GM18499 (cell line): ENCODE measurements at regions not wholly inside any gene's neighbourhood (a gene's known extent, or its start where the extent isn't known, plus 50 kb on each side); places are given as distances from the start of the nearest gene placed in this dataset.
"Not testable (repeated sequence)": the region's sequence is repeated elsewhere in the genome, so short reads cannot be mapped to it uniquely, and the experiment has no call there.

Source experiments
- ATAC-seq: cut with Tn5 transposase; IDR thresholded peaks from one replicate; pipeline ENCODE4 v1.9.1; 2021; ENCODE audit warnings: moderate number of reproducible peaks; ENCODE audit not compliant: insufficient read depth, unreplicated experiment

DNA sequence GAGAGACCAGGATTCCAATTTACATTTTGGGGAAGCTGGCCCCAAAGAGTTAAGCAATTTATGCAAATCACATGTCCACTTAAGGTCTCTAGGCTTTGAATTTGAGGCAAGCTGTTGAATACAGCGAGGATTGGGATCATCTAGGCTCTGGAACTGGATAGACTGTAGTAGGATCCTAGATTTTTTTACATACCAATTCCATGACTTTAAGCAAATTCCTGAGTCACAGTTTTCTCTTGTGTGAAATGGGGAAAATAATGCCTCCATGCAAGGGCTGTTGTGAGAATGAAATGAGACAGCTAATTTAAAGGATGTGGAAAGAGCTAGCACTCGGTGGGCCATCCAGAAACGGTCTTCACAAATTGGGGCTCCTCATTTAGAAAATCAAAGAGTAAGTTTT lies 103.4 kb downstream of the MINAR1 start:
- ATAC-seq: no peak

DNA sequence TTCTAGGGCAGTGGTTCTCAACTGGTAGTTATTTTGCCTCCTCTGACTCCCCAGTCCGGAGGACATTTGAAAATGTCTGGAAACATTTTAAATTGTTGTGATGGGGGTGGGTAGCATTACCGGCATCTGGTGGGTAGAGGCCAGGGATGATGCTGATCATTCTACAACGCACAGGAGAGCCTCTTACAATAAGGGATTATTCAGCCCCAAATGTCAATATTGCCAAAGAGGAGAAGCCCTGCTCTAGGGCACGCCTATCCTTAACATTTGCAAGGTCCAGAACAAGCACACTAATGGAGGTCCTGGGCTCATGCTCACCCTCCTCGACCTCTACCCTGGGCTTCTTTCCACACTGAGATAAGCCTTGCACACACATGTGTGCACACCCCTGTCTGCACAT lies 106.4 kb downstream of the MINAR1 start:
- no peak for ATAC-seq

DNA sequence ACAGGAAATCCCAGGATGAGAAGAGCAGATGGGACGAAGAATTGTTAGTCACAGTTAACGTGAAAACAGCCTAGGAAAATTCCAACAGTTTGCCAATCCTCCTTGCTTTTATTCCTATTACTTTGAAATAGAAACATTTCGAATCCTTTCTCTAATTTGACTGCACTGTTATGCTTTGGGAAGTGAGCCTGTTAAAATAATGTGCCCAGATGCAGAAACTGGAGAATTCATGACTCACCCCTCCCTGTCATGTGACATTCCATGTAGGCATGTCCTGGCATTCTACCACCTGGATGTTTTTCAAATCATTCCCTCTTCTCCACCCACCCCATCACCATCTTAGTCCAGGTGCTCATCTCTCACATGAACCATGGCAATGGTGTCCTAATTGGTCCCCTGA lies 107.3 kb downstream of the MINAR1 start:
- ATAC-seq: no peak

DNA sequence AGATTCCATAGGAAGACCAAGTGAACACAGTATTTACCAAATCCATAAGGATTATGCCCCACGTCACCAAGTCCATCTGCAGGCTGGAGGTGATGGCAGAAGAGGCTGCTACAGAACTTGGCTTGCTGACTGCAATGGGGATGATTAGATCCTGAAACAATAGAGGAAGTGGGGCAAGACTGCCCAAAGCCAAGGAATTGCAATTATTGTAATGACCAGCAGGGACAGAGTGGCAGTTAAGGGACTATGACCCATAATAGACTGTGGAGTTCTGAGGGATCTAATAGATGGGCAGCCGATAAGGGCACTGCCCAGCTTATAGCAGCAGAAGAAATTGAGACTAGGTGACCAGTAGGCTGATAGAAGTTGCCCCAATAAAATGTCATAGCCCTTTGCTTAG lies 108.4 kb downstream of the MINAR1 start:
- ATAC-seq: no peak

DNA sequence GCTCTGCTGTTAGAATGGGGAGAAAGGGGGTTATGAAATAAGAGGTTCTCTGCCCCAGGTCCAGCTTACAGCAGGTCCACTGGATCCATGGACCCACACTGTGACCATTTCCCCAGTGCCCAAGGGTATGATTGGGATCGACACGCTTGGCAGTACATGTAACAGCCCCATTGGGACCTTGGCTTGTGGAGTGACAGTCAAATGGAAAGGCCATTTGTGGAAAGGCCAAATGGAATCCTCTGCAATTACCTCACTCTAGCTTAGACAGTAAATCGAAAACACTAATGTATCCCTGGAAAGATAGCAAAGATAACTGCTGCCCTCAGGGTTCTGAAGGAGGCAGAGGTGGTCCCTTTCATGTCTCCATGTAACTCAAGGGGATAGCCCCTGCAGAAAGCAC lies 109.1 kb downstream of the MINAR1 start:
- ATAC-seq: no peak

DNA sequence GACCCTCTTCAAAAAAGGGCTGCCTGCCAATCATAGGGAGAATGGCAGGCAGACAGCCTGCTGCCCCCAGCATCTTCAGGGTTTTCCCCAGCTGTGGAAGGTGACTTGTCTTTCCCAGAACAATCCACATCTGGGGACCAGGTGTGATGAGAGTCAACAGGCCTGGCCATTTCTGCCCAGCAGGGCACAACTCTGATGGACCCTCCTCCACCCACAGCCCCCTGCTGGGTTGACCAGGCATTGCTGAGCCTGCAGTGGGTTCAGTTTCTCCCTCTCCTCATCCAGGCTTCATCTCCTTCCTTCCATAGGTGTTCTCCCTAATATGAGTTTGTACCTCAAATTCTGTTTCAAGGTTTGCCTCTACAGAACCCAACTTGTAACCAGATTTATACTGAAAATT lies 111.0 kb downstream of the MINAR1 start:
- ATAC-seq: no peak

DNA sequence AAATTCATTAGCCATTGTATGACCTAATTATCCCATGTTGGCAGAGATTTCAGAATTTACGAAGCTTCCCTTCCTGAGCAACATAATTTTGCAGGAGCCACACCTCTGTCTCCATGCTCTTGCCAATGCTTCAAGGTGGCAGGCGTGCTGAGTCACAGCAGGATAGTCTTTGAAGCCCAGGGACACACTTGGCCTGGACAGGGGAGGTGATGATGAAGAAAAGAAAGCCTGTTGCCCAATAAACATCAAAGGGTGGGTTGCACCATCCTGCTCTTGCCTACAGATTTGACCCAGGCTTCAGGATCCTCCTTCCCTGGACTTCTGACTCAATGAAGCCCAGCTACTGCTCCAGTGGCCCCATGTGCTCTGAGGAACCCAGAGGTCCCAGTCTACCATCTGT lies 117.1 kb downstream of the MINAR1 start:
- ATAC-seq: no peak

DNA sequence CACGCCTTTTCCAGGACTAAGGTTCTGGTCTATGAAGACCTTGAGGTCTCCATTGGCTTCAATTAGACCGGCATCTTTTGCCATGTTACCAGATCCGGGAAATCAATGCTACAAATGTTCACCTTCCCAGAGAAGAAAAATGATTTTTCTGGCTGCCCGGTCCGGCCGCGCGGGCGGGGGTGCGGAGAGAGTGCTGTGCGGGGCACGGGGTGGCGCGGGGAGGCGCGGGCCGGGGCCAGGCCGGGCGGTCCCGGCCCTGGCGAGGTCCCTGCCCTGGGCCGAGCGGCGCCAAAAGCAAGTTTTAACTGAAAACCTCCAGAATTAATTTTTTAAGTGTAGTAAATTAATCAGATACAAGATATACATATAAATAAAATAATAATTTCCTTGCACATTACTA lies 128.2 kb downstream of the MINAR1 start:
- no peak for ATAC-seq

DNA sequence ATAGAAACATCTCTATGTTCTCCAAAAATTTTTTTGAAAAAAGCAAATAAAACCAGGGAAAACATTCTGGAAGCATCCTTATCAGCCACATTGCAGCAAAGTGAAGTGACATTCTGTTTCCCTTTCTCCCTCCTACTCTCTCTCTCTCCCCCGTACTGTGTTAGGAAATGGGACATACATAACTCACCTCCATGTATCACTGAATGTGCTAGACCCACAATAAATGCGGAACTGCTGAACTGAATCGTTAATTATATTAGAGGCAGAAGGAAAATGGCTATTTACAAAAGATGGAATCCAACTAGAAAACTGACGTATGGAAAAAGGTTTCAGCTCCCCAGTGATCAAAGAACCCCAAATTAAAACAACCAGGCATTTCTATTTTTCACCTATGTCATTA lies 129.8 kb downstream of the MINAR1 start:
- ATAC-seq: no peak

DNA sequence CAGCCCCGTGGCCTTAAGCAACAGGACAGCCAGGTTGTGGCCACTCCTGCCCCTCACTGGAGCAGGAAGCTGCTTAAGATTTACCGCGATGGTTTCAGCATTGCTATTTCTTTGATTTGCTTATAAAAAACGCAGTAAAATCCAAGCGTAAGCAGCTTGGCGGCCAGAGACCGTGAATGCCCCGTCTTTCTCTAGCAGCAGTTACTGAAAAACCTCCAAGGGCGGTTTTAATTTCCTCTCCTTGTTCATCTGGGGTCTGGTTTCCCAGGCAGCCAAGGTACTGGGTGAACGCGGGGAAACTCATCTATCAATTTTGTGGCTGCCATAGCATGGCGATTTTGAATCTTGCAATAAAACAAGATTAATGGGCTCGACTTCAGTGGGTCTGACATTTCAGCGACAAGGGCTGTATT lies 130.3 kb downstream of the MINAR1 start:
- no peak for ATAC-seq

DNA sequence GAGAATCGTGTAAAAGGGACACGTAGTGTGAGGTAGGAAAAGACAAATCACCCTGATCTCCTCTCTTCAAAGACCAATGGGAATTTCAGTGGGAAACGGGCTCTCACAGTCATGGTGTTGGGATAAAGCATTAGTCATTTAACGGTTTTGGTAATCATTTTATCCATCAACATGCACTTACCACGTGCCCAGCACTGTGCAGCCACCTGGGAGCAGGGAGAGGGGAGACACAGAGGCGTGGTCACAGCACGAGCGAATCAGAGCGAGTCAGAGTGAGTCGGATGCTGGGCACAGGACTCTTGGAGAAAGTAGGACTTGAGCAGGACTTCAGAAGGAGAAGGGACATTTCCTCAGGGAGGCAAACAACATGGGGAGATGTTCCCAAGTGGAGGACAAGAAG lies 130.8 kb downstream of the MINAR1 start:
- ATAC-seq: no peak

DNA sequence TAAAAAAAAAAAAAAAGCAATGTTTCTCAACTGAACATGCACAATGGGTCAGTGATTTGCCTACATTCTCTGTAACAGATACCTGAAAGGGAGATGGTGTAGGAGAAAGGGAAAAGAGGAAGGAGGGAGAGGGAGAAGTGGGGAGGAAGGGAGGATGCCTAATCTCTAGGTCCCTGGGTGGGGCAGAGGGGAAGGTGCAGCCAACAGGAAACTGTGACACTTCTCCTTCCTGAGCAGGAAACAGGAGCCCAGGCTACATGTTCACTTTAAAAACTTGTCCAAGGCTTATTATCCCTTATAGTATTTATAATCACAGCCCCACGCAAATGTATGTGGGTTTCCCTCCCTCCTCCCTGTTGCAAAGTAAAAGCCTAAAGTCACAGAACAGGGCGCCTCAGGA lies 137.9 kb downstream of the MINAR1 start:
- no peak for ATAC-seq

DNA sequence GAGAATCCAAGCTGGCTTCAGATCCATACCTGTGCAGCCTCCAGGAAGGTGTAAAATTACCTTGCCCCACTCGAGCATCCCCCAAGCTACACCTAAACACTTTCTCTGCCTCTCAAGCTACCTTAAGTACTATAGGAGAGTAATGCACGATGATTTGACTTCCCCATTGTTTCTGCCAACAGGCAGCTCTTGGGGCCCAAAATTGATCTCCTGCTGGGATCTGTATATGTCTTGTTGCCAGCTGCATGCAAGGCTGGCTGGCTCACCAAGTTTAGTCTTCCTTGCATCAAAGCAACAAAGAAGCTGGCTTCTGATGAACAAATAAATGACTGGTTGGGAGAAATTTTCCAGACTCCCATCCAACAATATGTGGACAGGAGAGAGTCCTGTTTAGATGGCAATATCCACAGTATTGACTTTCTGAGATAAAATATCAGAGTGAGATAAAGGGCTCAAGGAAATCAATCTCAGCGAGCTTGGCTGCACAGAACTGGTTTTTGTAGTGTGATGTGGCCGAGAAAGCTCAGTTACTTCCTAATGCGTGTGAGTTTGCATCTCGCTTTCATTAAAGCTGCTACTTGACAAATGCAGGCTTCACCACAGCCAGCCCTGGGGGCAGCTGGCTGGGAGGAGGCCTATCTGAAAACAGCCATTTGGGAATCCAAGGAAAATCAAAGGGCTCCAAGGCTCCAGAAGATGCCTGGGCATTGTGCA lies 140.7 kb downstream of the MINAR1 start:
- no peak for ATAC-seq

DNA sequence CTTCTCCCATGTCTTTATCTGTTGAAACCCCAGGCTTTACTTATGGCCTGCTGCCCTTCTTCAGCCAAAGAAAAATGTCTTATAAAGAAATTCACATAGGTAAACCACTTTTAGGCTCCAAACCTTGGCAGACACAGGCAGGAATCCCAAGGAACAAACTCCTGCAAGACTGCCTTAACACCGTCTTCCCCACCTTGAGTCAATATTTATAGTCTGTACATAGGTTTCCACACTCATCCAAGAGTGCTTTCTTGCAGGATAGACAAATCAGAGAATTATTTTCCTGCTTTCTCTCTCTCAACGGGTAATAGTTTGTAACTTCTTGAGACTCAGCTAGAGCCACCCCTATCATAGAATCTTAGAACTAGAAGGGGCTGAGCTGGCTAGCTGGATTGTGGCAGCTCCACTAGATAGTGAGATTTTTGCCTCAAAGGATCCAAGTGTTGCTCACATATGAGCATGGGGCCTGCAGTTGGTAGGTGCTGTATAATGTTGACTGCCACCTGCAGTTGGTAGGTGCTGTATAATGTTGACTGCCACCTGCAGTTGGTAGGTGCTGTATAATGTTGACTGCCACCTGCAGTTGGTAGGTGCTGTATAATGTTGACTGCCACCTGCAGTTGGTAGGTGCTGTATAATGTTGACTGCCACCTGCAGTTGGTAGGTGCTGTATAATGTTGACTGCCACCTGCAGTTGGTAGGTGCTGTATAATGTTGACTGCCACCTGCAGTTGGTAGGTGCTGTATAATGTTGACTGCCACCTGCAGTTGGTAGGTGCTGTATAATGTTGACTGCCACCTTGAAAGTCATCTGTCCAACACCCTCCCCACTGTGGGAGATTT lies 142.5 kb downstream of the MINAR1 start:
- ATAC-seq: not testable (repeated sequence)

DNA sequence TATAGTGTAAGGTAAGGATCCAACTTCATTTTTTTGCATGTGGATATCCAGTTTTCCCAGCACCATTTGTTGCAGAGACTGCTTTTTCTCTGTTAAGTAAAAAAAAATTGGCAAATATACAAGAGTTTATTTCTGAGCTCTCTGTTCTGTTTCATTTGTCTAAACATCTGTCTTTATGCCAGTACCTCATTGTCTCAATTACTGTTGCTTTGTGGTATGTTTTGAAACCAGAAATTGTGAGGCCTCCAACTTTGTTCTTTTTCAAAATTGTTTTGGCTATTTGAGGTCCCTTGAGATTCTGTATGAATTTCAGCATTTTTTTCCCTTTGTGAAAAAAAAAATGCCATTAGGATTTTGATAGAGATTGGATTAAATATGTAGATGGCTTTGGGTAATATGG lies 150.5 kb downstream of the MINAR1 start:
- no peak for ATAC-seq

DNA sequence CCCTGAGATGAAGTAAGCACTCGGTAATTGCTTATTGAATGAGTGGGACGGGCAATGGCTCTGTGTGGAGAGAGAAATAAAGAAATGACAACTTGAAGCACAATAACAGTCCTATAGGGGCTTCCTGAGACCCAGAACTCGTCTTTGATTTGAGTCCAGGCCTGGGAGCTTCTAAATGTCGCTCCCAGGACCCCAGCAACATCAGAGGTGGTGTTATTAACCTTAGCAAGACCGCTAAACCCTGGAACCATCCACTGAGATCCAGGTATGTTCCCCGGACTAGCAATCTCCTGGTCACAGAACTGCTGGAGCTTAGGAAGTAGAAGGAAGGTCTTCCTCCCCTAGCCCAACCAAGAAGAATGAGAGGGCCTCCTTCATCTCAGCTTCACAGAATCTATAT lies 160.0 kb downstream of the MINAR1 start:
- ATAC-seq: no peak

DNA sequence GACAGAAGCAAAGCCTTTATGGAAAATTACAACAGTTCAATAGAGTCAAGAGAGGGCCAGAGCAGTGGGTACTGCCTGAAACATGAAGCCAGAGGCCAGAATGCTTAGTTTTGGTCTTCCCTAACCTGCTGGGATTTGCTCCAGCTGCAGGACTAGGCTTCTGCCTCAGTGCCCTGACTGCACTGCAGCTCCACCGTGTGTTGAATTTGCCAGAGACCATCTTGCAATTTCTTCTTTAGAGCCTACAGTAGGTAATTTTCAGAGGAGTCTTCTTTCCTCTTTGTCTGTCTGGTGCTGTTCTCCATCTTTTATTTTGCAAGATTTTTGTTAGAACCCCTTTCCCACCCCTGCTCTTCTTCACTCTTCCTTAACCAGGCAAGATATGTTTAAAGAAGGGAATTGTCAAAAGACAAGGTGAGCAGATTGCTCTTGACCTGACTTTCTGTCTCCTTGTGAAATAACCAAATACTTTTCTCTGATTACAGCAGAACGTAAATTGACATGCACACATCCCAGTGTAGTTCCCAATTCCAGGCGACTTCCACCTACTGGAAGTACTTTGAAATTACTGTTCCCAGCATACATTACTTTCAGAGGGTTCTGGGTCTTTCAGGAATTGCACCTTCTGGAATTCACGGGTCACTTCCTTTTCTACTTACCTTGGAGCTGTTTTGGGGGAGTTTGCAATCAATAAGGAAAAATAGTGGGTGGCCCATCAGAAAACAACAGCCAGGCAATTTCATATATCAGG lies 161.2 kb downstream of the MINAR1 start:
- ATAC-seq: no peak

DNA sequence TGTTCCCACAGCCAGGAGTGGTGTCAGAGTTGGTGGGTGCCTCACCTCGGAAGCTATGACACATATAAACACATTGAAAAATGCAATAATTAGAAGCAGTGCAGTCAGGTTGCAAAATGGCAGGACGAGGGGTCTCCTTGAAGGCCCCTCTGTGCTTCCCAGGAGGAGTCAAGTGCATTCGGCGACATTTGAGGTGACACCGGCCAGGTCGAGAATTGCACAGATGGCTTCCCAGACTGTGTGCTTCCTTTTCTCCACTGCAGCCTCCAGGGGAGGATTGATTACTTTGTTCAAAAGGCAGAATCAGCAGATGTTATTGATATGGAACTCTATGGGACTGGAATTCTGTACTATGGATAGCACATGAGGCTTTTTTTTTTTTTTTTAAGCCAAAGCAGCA lies 163.2 kb downstream of the MINAR1 start:
- ATAC-seq: no peak

DNA sequence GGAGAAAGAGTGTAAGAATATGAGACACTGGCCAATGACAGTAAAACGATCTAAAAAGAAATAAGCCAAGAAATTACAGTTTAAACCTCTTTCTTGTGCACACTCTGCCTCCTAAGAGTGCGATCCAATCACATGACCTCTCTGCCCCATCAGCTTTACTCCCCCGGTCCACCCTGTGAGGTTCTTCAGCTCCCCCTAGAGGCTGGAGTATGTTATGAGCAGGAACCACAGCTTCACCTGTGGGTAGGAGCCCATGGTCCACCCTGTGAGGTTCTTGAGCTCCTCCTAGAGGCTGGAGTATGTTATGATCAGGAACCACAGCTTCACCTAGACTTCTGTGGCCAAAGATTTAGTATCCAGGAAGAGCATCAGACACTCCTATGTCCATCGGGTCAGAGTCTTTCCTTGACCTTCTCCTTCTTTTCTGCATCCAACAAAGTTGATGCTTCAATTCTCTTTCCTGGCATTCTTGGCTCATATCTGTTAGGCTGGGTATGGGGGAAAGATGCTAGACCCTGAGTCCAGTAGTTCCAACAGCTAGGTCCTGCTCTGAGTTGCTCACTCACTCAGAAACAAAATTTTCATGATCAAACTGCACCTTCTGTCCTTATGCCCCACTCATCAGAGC lies 164.0 kb downstream of the MINAR1 start:
- peak; percentile 96 for ATAC-seq

DNA sequence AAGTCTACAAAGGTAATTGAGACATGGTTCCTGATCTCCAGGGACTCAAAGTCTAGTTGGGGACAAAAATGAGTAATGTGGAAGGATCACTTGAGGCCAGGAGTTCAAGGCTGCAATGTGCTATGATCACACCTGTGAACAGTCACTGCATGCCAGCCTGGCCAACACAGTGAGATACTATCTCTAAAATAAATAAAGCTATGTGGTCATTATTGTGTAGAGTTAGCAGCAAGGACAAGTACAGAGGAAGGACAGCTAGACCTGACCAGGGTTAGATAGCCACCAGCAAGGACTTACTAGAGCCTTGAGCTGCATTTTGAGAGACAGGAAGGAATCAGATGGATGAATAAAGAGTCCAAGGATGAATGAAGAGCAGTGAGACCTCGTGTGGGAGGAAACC lies 166.5 kb downstream of the MINAR1 start:
- ATAC-seq: no peak
